PC-3 (cell line): ENCODE measurements at regions not wholly inside any gene's neighbourhood (a gene's known extent, or its start where the extent isn't known, plus 50 kb on each side); places are given as distances from the start of the nearest gene placed in this dataset.

Experiments
- ATAC-seq: fragments of 200-7000 bp; cut with Tn5 transposase; 2 replicates; pipeline ENCODE4 v1.9.1; 2020; ENCODE audit warnings: mild to moderate bottlenecking, moderate library complexity
- BruUV-seq: library from RNA; stranded (reverse); fragments of 400-500 nt; replicated peaks from 2 replicates; lab custom pipeline; 2021; lab: Mats Ljungman, UMichigan
- CTCF ChIA-PET: fragments of 300-600 bp; sonication (Branson Sonifier 250); formaldehyde crosslinking; loops from one replicate; lab custom pipeline; 2022; ENCODE audit warnings: antibody characterized with exemption; lab: Charles Lee
- POLR2A ChIA-PET: fragments of 300-600 bp; sonication (Branson Sonifier 250); formaldehyde crosslinking; loops from one replicate; lab custom pipeline; 2022; ENCODE audit warnings: antibody characterized with exemption; ENCODE audit not compliant: unreplicated experiment; lab: Charles Lee
- DNase-seq: peaks from one replicate; pipeline ENCODE4 v3.0.0-alpha.2; 2015
- H2AFZ ChIP-seq: fragments of 300-600 bp; sonication (generic); 2 replicates; pipeline ENCODE4 v1.6.0; 2016; ENCODE audit warnings: antibody characterized with exemption, low read length
- H3F3A ChIP-seq: fragments of 300-600 bp; sonication (generic); one replicate; pipeline ENCODE4 v1.6.0; 2017; ENCODE audit warnings: antibody characterized with exemption, low read length, control low read depth, mild to moderate bottlenecking; ENCODE audit not compliant: unreplicated experiment
- H3K27ac ChIP-seq: fragments of 300-600 bp; sonication (generic); 2 replicates; pipeline ENCODE4 v1.5.1; 2016; ENCODE audit warnings: mild to moderate bottlenecking, low read length
- H3K27me3 ChIP-seq: fragments of 300-600 bp; sonication (generic); 2 replicates; pipeline ENCODE4 v1.6.1; 2016; ENCODE audit warnings: low read length, mixed read lengths
- H3K36me3 ChIP-seq: fragments of 300-600 bp; sonication (generic); 2 replicates; pipeline ENCODE4 v1.6.1; 2016; ENCODE audit warnings: low read depth, mixed run types, low read length, mixed read lengths
- H3K4me1 ChIP-seq: fragments of 300-600 bp; sonication (generic); 2 replicates; pipeline ENCODE4 v1.5.1; 2016; ENCODE audit warnings: low read length; ENCODE audit not compliant: insufficient read depth
- H3K4me2 ChIP-seq: fragments of 300-600 bp; sonication (generic); 2 replicates; pipeline ENCODE4 v1.6.0; 2016; ENCODE audit warnings: low read length
- H3K4me3 ChIP-seq: fragments of 300-600 bp; sonication (generic); 2 replicates; pipeline ENCODE4 v1.5.1; 2016; ENCODE audit warnings: mild to moderate bottlenecking, low read length, mixed read lengths
- H3K79me2 ChIP-seq: fragments of 300-600 bp; sonication (generic); 2 replicates; pipeline ENCODE4 v1.6.1; 2017; ENCODE audit warnings: low read length, mixed read lengths
- H3K9ac ChIP-seq: fragments of 300-600 bp; sonication (generic); 2 replicates; pipeline ENCODE4 v1.6.0; 2016; ENCODE audit warnings: mild to moderate bottlenecking, low read length
- H3K9me2 ChIP-seq: fragments of 300-600 bp; sonication (generic); replicated peaks from 2 replicates; pipeline ENCODE4 v1.6.1; 2016; ENCODE audit warnings: mixed run types, low read length, mixed read lengths
- H3K9me3 ChIP-seq: fragments of 300-600 bp; sonication (generic); 2 replicates; pipeline ENCODE4 v1.6.1; 2016; ENCODE audit warnings: low read length, mixed read lengths
- H4K20me1 ChIP-seq: fragments of 300-600 bp; sonication (generic); 2 replicates; pipeline ENCODE4 v1.6.1; 2016; ENCODE audit warnings: low read length, mixed read lengths
- CTCF ChIP-seq: fragments of 300-600 bp; sonication (generic); conservative IDR thresholded peaks from 2 replicates; pipeline ENCODE4 v1.5.1; 2017; ENCODE audit warnings: antibody characterized with exemption, low read depth, mild to moderate bottlenecking, low read length
- EZH2 ChIP-seq: fragments of 300-600 bp; sonication (generic); IDR thresholded peaks from one replicate; pipeline ENCODE4 v1.6.1; 2017; ENCODE audit warnings: antibody characterized with exemption, mild to moderate bottlenecking, low read length; ENCODE audit not compliant: unreplicated experiment
- EZH2phosphoT487 ChIP-seq: fragments of 300-600 bp; sonication (generic); IDR thresholded peaks from 2 replicates; pipeline ENCODE4 v1.6.1; 2018; ENCODE audit warnings: mild to moderate bottlenecking, antibody characterized with exemption, low read length, borderline replicate concordance
- intact Hi-C: fragments of 100-400 bp; cut with micrococcal nuclease; formaldehyde crosslinking; loops from 2 replicates; pipeline ENCODE4 v1.9.0; 2023

DNA sequence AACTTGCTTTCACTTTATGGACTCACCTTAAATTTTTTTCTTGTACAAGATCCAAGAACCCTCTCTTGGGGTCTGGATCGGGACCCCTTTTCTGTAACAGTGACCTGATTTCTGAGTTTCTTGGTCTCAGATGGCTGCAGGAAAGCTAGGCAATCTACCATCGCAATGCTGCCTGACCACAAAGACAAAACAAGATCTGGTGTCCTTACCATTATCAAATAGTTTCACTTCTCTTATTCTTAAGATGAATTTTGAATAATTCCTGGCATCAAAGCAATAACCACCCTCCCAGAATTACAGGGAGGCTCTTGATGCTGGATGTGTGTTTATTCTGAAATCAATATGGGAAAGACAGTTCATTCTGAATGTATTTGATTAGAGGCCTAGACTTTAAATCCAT lies 77.4 kb upstream of the FRMD4A start:
- no peak overlapping the region for H2AFZ ChIP-seq
- CTCF ChIA-PET = no interaction called here

GRCh38 chr10:14407567-14407966 lies 76.8 kb upstream of the FRMD4A start:
- H3K36me3 ChIP-seq = no peaks in the 10 kb centered on the region
- H3K4me3 ChIP-seq = no peak overlapping the region
- ChIA-PET POLR2A (no interaction called here), CTCF (no interaction called here)
- no peak overlapping the region for H3K27ac ChIP-seq
- ATAC-seq (no peak), DNase-seq (no peak)
- H3K9me2 ChIP-seq = no peaks in the 10 kb centered on the region
- intact Hi-C loops = no loop called here
- 0 out of 2 replicates have a peak, but pooled peaks cover 4% of the 10 kb centered on the region for H3K27me3 ChIP-seq
- no peaks in the 10 kb centered on the region for H3F3A ChIP-seq
- H3K79me2 ChIP-seq = no peaks in the 10 kb centered on the region
- H3K9ac ChIP-seq = no peak overlapping the region
- no peaks in the 10 kb centered on the region for H3K9me3 ChIP-seq
- no peak overlapping the region for H3K4me2 ChIP-seq
- no peaks in the 10 kb centered on the region for H4K20me1 ChIP-seq
- no peaks in the 10 kb centered on the region for H3K4me1 ChIP-seq
- BruUV-seq = no TSS peak
- H2AFZ ChIP-seq = no peak overlapping the region
- TF ChIP-seq CTCF (no peak), EZH2phosphoT487 (no peak), EZH2 (no peak)

More for the DNA sequence above, 77.4 kb upstream of the FRMD4A start:
- no TSS peak for BruUV-seq
- Histone ChIP-seq H3K9me2 (no peaks in the 10 kb centered on the region), H3K79me2 (no peaks in the 10 kb centered on the region), H3K36me3 (no peaks in the 10 kb centered on the region), H4K20me1 (no peaks in the 10 kb centered on the region), H3K9ac (no peak overlapping the region), H3K27ac (no peak overlapping the region), H3K4me2 (no peak overlapping the region), H3K27me3 (0 out of 2 replicates have a peak, but pooled peaks cover 4% of the 10 kb centered on the region), H3K4me1 (no peaks in the 10 kb centered on the region), H3F3A (no peaks in the 10 kb centered on the region), H3K9me3 (no peaks in the 10 kb centered on the region), H3K4me3 (no peak overlapping the region)
- intact Hi-C loops = no loop called here
- TF ChIP-seq EZH2phosphoT487 (no peak), CTCF (no peak), EZH2 (no peak)
- DNase-seq (no peak), ATAC-seq (no peak)
- POLR2A ChIA-PET = no interaction called here

- ATAC-seq = no peak
- H3K4me2 ChIP-seq = no peak overlapping the region
- no peak overlapping the region for H3K4me3 ChIP-seq
- no peak overlapping the region for H2AFZ ChIP-seq
- ChIA-PET POLR2A (no interaction called here), CTCF (no interaction called here)
- H3K9me3 ChIP-seq = no peaks in the 10 kb centered on the region
- no peaks in the 10 kb centered on the region for H3K79me2 ChIP-seq
- TF ChIP-seq EZH2 (no peak), CTCF (no peak), EZH2phosphoT487 (no peak)
- no peaks in the 10 kb centered on the region for H3K27me3 ChIP-seq
- no peak overlapping the region for H3K9ac ChIP-seq
- DNase-seq = no peak
- no peaks in the 10 kb centered on the region for H3F3A ChIP-seq
- no peaks in the 10 kb centered on the region for H3K9me2 ChIP-seq
- BruUV-seq = no TSS peak
- intact Hi-C loops = no loop called here
- no peaks in the 10 kb centered on the region for H3K36me3 ChIP-seq
- no peaks in the 10 kb centered on the region for H3K4me1 ChIP-seq
- no peak overlapping the region for H3K27ac ChIP-seq
- no peaks in the 10 kb centered on the region for H4K20me1 ChIP-seq
Observed at GRCh38 chr10:14405076-14406065, 74.6 kb upstream of the FRMD4A start.
